HG03175 (cell line): ENCODE measurements at regions not wholly inside any gene's neighbourhood (a gene's known extent, or its start where the extent isn't known, plus 50 kb on each side); places are given as distances from the start of the nearest gene placed in this dataset.
"Not testable (repeated sequence)": the region's sequence is repeated elsewhere in the genome, so short reads cannot be mapped to it uniquely, and the experiment has no call there.

Source experiments
- ATAC-seq: cut with Tn5 transposase; IDR thresholded peaks from one replicate; pipeline ENCODE4 v1.9.1; 2021; ENCODE audit warnings: mild to moderate bottlenecking, moderate library complexity; ENCODE audit not compliant: unreplicated experiment

- no peak for ATAC-seq
These were observed 419.1 kb upstream of the KLHL4 start for GRCh38 chrX:87098477-87098876.

GRCh38 chrX:87105131-87105530, 412.5 kb upstream of the KLHL4 start:
- no peak for ATAC-seq

DNA sequence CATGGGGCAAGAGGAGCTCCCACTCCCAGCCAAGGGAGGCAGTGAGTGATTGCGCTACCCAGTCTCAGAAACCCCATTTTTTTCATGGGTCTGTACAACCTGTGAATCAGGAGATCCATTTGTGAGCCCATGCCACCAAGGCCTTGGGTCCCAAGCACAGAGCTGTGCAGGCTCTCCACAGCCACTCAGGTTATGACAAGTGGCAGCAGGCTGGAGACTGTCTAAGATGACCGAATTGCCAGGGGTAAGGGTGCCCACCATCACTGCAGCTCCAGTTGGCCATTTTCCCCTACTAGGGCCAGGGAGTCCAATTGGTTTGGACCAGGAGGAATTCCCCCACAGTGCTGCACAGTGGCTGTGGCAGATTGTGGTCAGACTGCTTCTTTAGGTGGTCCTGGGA, 407.5 kb upstream of the KLHL4 start:
- ATAC-seq = no peak

DNA sequence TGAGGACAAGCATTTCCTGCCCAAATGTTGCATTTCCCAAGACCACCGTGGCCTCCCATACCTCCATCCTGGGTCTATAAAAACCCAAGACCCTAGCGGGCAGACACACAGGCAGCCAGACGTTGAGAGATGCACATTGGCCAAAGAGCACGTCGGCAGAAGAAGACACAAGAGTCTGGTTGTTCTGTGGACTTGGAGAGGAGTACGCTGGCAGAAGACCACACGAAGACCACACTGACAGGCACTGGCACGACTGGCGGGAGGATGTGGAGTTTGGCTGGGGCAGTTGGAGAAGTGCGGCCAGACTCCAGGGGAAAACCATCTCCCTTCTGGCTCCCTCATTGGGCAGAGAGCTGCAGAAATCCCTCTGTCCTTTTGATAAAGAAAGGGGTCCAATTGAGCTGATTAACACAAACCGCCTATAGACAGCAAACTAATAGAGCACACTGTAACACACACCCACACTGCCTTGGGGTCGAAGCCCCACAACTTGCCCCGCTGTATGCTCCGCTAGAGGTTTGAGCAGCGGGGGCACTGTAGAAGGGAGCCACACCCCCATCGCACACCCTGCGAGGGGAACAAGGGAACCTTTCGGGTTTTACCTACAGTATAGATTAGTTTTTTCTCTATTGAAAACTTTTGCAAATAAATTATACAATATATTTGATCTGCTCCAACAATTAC, 376.7 kb upstream of the KLHL4 start:
- no peak for ATAC-seq

DNA sequence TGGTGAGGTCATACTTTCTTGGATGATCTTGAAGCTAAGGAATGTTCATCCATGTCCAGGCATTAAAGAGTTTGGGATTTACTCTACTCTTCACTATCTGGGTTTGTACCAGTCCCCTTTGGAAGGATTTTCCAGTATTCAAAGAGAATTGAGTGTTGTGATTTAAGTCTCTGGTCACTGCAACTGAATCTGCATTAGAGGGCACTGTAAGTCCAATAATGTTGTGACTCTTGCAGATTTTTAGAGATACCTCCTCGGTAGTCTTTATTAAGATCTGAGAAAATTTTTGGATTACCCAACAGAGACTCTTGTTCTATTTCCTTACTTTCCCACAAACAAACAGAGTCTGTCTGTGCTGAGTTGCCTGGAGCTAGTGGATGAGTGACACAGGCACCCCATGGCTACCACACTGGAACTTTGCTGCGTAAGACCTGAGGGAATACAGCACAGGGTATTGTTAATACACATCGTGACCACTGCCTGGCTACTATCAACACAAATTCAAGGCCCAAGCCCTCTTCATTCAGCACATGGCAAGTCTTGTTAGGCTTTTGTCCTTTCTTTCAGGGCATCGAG, 357.1 kb upstream of the KLHL4 start:
- no peak for ATAC-seq

DNA sequence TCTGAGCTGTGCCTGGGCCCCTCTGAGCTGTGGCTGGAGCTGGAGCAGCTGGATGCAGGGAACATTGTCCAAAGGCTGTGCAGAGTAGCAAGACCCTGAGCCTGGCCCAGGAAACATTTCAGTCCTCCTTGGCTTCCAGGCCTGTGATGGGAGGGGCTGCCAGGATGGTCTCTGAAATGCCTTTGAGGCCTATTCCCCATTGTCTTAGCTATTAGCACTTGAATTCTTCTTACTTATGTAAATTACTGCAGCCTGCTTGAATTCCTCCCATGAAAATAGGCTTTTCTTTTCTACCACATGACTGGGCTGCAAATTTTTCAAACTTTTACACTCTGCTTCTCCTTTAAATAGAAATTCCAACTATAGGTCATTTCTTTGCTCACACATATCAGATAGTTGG, 349.8 kb upstream of the KLHL4 start:
- no peak for ATAC-seq

DNA sequence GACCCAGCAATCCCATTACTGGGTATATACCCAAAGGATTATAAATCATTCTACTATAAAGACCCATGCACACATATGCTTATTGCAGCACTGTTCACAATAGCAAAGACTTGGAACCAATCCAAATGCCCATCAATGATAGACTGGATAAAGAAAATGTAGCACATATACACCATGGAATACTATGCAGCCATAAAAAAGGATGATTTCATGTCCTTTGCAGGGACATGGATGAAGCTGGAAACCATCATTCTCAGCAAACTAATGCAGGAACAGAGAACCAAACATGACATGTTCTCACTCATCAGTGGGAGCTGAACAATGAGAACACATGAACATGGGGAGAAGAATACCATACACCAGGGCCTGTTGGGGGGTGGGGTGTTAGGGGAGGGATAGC, 339.6 kb upstream of the KLHL4 start:
- not testable (repeated sequence) for ATAC-seq
